Colonic mucosa (tissue), 4 donors: ENCODE measurements at regions not wholly inside any gene's neighbourhood (a gene's known extent, or its start where the extent isn't known, plus 50 kb on each side); places are given as distances from the start of the nearest gene placed in this dataset.

Experiments used
- DNase-seq: peaks from one replicate; pipeline ENCODE4 v3.0.0-alpha.2; 2020
- H3K27ac ChIP-seq: fragments of 200-600 bp; one replicate; pipeline ENCODE4 v1.8.0; 2021
- H3K27me3 ChIP-seq: fragments of 200-600 bp; one replicate; pipeline ENCODE4 v1.8.0; 2021
- H3K36me3 ChIP-seq: fragments of 200-600 bp; one replicate; pipeline ENCODE4 v1.8.0; 2021
- H3K4me1 ChIP-seq: fragments of 200-600 bp; one replicate; pipeline ENCODE4 v1.8.0; 2021; ENCODE audit warnings: mild to moderate bottlenecking
- H3K4me3 ChIP-seq: fragments of 200-600 bp; one replicate; pipeline ENCODE4 v1.8.0; 2021
- H3K9ac ChIP-seq, 2 donors: one replicate each; pipeline ENCODE4 v1.7.0; 2013; ENCODE audit warnings: control low read depth in 2 of 2, low read depth in 2 of 2, low read length in 2 of 2
- H3K9me3 ChIP-seq: fragments of 200-600 bp; one replicate; pipeline ENCODE4 v1.8.0; 2021
- intact Hi-C: fragments of 100-400 bp; cut with DNase I; formaldehyde crosslinking; loops from one replicate; pipeline ENCODE4 v1.14.1; 2022
- TF ChIP-seq, protein P1 (sequence below): fragments of 200-600 bp; IDR thresholded peaks from one replicate; pipeline ENCODE4 v1.8.0; 2022; ENCODE audit warnings: antibody characterized with exemption, mild to moderate bottlenecking
- donor health status: healthy.
- donor health status: DM: no; HTN: no; CAD: no.
- donor health status: DM: no; HTN: no; CAD: no.

GRCh38 chr10:9069136-9069535, 1014.6 kb downstream of the GATA3 start:
- TF ChIP-seq, protein P1, sequence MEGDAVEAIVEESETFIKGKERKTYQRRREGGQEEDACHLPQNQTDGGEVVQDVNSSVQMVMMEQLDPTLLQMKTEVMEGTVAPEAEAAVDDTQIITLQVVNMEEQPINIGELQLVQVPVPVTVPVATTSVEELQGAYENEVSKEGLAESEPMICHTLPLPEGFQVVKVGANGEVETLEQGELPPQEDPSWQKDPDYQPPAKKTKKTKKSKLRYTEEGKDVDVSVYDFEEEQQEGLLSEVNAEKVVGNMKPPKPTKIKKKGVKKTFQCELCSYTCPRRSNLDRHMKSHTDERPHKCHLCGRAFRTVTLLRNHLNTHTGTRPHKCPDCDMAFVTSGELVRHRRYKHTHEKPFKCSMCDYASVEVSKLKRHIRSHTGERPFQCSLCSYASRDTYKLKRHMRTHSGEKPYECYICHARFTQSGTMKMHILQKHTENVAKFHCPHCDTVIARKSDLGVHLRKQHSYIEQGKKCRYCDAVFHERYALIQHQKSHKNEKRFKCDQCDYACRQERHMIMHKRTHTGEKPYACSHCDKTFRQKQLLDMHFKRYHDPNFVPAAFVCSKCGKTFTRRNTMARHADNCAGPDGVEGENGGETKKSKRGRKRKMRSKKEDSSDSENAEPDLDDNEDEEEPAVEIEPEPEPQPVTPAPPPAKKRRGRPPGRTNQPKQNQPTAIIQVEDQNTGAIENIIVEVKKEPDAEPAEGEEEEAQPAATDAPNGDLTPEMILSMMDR: no peak

GRCh38 chr10:9075420-9075819, 1020.9 kb downstream of the GATA3 start:
- Histone ChIP-seq H3K9me3 (no peaks in the 10 kb centered on the region), H3K9ac (no peak overlapping the region), H3K27ac (no peak overlapping the region), H3K4me3 (no peak overlapping the region), H3K4me1 (no peaks in the 10 kb centered on the region), H3K27me3 (no peaks in the 10 kb centered on the region), H3K36me3 (no peaks in the 10 kb centered on the region)
- intact Hi-C loops: no loop called here
- no peak for DNase-seq
- TF ChIP-seq, protein P1: no peak

More at GRCh38 chr10:9069136-9069535, 1014.6 kb downstream of the GATA3 start:
- DNase-seq: no peak
- Histone ChIP-seq H3K27me3 (no peaks in the 10 kb centered on the region), H3K9ac (no peak overlapping the region), H3K4me3 (no peak overlapping the region), H3K36me3 (no peaks in the 10 kb centered on the region), H3K9me3 (no peaks in the 10 kb centered on the region), H3K27ac (no peak overlapping the region), H3K4me1 (no peaks in the 10 kb centered on the region)
- intact Hi-C loops: no loop called here

GRCh38 chr10:9076066-9076465, 1021.6 kb downstream of the GATA3 start:
- no peaks in the 10 kb centered on the region for H3K27me3 ChIP-seq
- no peaks in the 10 kb centered on the region for H3K9me3 ChIP-seq
- H3K4me3 ChIP-seq: no peak overlapping the region
- no peak overlapping the region for H3K27ac ChIP-seq
- intact Hi-C loops: no loop called here
- no peaks in the 10 kb centered on the region for H3K36me3 ChIP-seq
- TF ChIP-seq, protein P1: no peak
- H3K4me1 ChIP-seq: no peaks in the 10 kb centered on the region
- no peak for DNase-seq
- H3K9ac ChIP-seq: no peak overlapping the region

DNA sequence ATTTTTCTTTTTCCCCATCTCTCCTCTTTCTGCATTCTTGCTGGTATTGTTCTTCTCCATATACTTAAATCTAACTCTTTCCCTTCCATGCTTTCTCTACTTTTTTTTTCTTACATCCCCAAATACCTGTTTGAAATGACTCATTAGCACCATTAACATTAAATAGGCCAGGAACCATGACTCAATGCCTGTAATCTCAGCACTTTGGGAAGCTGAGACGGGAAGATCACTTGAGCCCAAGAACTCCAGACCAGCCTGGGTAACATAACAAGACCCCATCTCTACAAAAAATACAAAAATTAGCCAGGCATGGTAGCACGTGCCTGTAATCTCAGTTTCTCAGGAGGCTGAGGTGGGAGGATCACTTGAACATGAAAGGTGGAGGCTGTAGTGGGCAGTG, 1026.8 kb downstream of the GATA3 start:
- Histone ChIP-seq H3K4me1 (no peaks in the 10 kb centered on the region), H3K9ac (no peak overlapping the region), H3K36me3 (no peaks in the 10 kb centered on the region), H3K27ac (no peak overlapping the region), H3K9me3 (no peaks in the 10 kb centered on the region), H3K4me3 (no peak overlapping the region), H3K27me3 (no peaks in the 10 kb centered on the region)
- DNase-seq: no peak
- TF ChIP-seq, protein P1: no peak
- intact Hi-C loops: no loop called here

DNA sequence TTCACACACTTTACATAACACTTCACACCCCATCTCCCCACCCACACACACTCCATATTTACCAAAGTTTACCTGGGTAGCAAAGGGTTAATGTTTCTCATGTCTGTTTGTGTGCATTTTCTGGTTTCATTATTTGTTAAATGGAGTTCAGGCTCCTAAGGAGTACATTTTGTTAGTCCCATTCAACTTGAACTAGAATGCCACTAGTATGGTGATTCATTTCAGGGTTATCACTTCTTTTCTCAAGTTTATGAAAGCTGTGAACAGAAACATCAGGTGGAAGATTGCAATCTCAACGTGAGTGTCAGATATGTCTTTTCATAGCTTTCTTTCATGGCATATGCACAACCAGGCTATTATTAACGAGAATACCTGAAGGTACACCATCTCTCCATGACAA, 1027.5 kb downstream of the GATA3 start:
- H3K36me3 ChIP-seq: no peaks in the 10 kb centered on the region
- no peak overlapping the region for H3K4me3 ChIP-seq
- H3K9ac ChIP-seq: no peak overlapping the region
- H3K27me3 ChIP-seq: no peaks in the 10 kb centered on the region
- no peak overlapping the region for H3K27ac ChIP-seq
- TF ChIP-seq, protein P1: no peak
- no peaks in the 10 kb centered on the region for H3K9me3 ChIP-seq
- intact Hi-C loops: no loop called here
- H3K4me1 ChIP-seq: no peaks in the 10 kb centered on the region
- no peak for DNase-seq
